ENCODE measurements at regions not wholly inside any gene's neighbourhood (a gene's known extent, or its start where the extent isn't known, plus 50 kb on each side); places are given as distances from the start of the nearest gene placed in this dataset.
A peak's percentile ranks its signal among the peaks of the same experiment; 100 is the strongest.
"Not testable (repeated sequence)": the region's sequence is repeated elsewhere in the genome, so short reads cannot be mapped to it uniquely, and the experiment has no call there.

DNA sequence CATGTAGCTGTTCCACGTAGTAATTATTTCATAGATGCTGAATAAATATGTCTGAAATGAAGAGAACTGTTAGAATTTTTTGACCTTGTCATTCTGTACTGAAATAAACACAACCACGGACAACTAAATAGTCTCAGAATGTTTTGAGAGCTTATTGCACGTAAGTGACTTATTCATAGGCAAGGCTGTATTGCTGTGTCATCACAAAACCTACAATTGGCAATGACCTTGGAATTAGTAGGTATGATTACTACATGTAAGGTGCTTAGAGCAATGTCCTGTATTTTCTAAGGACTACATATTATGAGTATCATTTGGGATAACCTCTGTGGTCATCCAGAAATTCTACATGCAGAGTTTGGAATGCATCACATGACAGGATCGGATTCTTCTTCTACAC is 237.2 kb upstream of the PUDP start:
- no peak for DNase-seq (ENCODE audit: low read depth)

DNA sequence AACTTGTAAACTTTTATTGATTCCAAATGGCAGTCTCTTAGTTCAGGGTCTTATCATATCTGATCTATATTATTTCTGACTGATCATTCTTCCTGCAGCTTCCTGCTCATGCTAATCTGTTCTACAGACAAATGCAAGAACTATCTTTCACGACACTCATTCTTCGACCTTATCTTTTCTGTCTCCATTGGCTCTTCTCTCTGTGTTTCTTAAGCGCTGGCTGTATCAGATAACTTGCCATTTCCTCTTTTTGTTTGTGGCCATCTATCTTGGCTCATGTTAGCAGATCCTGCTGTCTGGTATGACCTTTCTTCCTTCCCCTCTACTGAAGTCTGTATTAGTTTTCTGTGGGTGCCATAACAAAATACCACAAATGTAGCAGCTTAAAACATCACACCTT is 230.5 kb upstream of the PUDP start:
- DNase-seq (ENCODE audit: low read depth), result peak; percentile 40

DNA sequence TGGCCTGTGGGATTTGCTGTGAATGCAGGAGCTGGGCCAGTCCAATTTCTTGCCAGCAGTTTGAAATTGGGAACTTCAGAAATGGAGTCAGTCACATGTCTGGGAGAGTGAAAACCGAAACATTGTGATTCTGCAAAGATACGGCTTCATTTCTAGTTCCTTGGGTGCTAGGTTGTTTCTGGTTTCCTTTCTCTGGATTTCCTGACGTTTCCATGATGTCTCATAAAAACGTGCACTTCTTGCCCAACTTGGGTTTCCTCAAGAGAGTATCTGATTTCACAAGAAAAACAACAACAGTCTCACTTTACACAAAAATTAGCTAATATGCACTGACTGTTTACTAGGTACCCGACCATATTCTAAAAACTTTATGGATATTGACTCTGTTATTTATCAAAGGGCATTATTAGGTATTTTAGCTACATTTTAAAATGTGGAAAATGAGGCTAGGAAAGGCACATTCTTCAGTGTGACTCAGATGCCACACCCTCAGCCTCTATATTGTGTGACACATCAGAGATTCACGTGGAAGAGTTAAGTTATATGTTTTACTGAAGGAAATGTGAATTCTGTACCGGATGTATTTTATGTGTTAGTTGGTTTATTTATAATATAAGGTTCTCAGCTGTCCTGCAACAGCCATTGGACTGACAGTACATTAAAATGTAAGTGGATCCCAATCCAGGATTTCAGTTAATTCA is 225.0 kb upstream of the PUDP start:
- no peak for DNase-seq (ENCODE audit: low read depth)

DNA sequence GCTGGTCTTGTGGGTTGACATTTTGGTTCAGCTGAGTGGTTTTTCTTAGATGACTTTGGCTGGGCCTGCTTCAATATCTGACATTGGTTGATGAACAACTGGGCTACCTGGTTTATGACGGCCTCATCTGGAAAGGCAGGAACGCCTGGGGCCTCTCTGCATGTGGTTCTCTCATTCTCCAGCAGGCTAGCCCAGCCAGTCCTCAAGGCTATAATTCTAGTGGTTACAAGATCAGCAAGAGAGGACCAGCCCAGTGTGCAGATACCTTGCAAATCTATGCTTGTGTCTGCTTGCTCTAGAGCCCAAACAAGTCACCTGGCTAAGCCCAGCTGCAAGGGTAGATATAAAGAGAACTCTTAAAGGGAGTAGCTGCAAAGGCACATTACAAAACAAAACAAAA is 214.2 kb upstream of the PUDP start:
- DNase-seq (ENCODE audit: low read depth), result no peak

DNA sequence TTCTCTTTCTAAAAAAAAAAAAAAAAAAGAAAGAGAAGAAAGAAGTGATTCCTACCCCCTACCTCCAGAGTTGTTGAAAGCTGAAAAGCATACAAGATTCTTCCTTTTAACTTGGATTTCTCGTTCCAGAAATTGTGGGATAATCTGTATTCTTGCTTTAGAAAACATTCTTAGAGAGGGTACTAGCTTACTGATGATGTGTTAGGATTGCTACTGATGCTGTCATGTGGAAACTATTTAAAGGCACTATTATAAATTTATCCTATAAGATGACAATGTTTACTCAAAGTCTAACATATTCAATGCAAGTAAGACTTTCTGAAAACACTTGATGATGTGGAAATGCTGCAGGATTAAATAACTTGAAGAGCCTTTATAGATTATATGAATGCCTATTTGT is 204.0 kb upstream of the PUDP start:
- no peak for DNase-seq (ENCODE audit: low read depth)

DNA sequence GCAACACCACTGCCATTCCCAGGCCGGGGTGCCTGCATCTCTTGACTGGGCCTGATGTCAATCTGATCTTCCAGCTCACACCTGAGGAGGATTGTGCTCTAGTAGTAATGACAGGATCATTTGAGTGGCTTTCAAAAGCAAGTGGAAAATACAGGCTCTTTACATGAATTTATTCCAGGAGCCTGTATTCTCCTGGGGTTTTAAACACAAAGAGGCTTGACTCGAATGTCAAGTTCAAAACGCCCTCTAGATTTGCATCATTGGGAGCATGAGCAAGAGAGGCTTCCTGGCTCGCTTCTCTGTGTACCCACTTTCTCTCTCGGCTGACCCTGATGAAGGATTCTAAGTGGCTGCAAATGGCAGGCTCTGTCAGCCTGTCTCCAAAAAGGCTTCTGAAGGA is 199.5 kb upstream of the PUDP start:
- no peak for DNase-seq (ENCODE audit: low read depth)

DNA sequence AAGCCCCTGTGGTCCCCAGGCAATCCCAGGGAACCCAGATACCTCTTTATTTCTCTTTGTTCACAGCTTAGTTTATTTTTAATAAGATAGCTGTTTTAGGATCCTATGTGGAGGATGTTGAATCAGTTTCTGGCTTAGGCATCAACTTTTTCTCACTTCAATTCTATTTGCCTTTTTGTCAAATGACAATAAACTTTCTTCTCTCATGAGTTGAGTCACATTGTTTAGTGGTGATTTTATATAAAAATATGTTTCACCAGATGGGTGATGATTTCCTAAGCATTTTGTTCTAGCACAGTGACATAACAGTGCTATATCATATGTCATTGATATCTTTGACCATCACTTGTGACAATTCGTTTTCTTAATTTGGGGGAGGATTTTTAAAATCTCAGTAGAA is 198.1 kb upstream of the PUDP start:
- DNase-seq (ENCODE audit: low read depth), result no peak

DNA sequence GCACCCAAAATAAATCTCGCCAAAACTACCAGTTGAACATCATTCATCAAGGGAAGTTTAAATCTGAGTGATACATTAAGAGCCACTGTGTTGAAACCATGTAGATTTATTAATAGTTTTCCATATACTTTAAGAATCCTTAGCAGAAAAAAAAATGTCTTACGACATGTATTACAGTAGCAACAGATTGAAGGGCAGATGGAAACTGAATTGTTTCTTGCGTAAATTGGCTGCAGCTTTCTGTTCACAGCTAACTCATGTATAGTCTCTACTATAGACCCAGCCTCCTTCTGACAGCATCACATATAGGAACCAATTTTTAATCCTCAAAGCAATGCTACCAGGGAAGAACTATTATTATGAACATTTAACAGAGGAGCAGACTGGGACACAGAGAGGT is 195.2 kb upstream of the PUDP start:
- no peak for DNase-seq (ENCODE audit: low read depth)

DNA sequence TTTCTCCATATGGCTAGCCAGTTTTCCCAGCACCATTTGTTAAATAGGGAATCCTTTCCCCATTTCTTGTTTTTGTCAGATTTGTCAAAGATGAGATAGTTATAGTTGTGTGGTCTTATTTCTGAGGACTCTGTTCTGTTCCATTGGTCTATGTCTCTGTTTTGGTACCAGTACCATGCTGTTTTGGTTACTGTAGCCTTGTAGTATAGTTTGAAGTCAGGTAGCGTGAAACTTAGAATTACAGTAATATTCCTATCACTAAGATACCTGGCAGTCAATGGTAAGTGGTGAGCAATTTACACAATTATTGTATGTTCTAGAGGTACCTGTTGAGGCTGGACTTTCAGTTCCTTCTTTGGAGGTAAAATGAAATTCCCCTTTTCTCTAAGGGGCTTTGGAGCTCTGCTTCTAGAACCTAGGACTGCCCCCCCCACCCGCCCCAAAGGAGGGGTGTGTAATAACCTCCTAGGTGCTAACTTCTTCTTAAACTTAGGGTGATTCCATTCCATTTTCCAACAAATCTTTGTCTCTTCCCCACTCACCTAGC is 187.9 kb upstream of the PUDP start:
- DNase-seq (ENCODE audit: low read depth), result not testable (repeated sequence)

DNA sequence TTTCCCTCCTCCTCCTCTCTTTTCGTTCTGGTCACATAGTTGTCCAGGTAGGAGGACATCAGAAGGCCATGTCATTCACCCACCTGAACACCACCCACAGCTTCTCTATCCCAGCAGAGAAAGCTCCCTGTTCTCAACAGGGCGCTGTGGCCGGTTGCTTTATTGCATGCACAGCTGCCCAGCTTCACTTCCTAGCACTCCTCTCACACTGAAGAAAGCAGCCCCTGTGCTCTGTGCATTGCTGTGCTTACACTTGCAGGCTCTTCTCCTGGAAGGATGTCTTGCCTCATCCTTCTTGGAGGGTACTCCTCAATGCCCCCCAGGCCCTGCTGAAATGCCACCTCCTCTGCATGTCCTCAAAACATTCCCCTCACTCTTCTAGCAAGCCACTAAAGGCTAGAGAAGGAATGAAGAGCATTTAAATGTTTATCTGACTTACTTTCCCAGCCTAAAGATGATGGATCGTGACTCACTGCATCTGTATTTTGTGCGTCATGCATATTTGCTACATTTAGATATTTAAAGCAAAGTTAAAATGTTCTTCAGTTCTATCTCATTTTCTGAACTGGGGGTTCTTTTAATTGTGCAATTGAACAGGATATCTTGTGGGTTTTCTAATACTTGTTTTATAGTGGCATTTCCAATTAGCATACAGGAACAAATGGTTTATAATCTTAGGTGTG is 186.4 kb upstream of the PUDP start:
- DNase-seq (ENCODE audit: low read depth), result no peak

DNA sequence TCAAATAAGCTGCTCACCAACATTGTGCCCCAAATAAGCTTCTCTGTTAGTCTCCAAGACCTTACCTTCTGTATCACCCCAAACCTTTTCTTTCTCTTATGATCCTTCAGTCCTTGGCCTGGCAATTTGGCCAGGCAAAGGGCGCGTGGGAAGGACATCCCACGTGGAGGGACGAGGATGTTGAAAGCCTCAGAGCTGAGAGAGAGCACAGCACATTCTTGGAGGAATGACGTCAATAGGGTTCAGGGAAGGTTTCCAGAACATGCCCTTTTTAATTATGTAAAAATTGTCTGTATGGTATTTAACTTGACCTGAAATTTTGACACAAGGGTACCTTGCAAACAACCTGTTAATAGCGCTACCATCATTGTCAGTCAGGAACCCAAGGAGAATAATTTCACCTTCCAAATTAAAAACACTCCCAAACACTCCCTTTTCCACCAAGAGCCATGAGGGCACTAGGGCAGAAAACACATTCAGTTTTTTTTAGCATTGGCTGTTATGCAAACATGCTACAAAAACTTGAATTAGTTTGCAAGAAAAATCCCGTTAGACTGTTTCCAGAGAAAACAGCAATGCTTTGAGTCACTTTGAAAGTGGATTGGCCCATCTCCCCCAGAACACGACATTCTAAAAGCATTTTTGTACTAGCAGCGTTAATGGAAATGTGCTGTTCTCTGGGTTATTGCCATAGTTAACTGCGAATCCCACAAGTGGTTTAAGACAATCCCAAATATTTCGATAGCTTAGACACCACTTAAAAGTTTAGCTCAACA is 183.2 kb upstream of the PUDP start:
- DNase-seq (ENCODE audit: low read depth), result no peak

DNA sequence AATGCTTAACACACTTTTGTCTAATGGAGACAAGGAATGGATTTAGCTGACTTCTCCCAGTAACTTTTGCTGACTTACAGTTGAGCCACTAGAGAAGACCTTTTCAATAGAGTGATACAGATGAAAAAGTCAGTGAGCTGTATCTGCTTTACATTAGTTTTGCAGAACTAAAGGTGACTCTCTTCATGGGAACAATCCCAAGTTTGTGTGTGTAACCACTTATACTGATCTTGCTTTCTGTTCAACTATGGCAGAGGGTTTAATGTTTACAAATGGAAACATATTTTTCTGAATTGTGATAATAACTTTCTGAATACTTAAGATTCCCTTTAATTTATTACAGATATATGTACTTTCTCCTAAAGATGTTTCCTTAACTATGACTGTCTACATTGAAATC is 182.6 kb upstream of the PUDP start:
- no peak for DNase-seq (ENCODE audit: low read depth)

DNA sequence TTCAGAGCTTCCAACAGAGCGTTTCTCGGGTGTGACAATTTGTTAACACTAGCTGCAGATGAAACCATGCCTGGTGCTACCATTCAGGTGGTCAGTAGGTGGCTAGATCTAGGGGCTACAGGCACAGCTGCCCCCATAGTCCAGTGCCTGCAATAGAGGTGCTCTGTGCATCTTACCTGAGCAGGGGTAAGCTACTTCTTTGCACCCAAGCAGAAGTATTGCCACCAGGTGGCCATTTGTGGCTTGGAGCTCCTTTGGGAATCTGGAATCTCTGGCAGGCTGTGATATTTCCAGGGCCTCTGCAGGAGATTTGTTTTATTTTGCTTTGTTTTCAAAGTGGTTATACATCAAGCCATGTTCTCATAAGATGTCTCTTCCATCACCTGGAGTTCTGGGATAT is 170.7 kb upstream of the PUDP start:
- DNase-seq (ENCODE audit: low read depth), result no peak

DNA sequence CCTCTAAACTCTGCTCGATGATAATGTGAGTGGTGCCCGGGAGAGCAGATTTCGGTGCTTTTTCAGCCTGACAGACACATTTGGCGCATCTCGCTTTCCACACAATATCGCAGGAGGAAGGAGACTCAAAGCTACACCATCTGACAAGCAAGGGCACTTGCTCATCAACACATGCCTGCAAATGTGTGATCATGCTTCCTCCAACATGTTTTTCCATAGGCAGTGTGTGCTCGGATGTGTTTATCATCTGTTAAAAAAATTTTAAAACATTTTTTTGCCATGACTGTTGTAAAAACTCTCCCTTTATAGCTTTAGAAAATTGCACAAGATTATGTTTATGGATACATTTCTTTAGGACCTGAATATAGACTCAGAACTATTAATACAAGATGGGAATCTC is 170.3 kb upstream of the PUDP start:
- DNase-seq (ENCODE audit: low read depth), result no peak

DNA sequence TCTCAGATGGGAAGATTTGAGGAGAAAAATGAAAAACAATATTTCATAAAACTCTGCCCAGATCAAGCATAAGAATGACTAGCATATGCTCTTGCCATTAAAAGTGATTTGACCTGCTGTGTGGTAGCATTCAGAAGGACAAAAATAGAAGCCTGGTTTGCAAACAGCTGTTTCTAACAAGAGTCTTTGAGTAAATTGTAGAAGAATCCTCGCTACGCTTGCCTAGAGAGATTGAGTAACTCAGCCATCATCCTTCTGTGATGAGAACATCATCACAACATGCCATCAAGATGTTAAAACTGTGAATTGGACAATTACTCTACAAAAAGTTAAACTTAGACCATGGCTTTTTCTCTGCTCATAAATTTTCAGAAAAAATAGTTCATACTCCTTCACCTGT is 168.9 kb upstream of the PUDP start:
- DNase-seq (ENCODE audit: low read depth), result no peak

DNA sequence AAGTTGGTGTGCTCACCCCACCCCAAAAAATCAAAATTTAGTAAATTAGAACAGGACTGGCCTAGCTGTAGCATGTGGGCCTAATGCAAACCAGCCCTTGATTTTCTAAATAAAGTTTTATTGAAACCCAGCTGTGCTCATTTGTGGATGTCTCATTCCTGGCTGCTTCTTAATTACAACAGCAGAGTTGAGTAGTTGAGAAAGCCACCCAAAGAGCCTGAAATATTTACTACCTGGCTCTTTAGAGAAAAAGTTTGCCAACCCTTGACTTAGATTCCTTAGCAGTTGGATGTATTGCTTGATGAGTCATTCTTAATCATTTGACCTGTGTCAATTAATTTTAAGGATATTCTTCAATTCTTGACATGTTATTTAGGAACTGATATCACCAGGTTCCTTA is 168.3 kb upstream of the PUDP start:
- DNase-seq (ENCODE audit: low read depth), result no peak

DNA sequence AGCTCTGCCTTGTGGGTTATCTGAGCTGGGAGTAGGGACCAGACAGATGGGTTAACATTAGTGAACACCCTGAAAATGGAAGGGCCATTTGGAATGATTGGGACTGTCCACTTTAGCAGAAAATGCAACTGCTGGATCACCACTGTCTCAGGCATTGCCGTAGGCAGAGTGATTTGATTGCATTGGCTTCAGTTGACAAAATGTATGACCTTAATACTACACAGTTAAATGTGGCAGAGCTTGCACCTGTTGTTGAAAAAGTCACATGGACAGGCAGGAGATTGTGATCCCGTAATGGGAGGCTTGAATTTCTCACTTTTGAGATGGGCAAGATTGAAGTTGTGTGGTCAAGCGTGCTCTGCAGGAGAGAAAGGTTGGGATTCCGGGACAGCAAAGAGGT is 166.5 kb upstream of the PUDP start:
- no peak for DNase-seq (ENCODE audit: low read depth)

DNA sequence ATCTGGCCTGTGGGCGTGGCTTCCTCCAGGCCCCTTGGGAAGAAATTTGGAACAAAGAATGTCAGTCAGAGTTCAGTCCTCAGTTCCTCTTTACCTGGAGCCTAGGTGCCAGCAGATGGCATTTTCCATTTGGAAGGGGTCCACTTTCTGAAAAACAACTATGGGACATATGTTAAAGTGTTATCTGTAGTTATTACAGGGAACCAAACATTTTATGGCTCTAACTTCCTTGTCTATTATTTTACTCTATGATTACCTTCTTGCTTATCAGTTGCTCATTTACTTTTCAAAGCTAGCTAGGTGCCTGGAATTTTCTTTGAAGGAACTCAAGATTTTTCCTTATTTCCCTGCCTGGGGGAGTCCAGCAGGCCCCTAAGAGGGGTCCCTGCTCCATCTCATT is 159.8 kb upstream of the PUDP start:
- no peak for DNase-seq (ENCODE audit: low read depth)

DNA sequence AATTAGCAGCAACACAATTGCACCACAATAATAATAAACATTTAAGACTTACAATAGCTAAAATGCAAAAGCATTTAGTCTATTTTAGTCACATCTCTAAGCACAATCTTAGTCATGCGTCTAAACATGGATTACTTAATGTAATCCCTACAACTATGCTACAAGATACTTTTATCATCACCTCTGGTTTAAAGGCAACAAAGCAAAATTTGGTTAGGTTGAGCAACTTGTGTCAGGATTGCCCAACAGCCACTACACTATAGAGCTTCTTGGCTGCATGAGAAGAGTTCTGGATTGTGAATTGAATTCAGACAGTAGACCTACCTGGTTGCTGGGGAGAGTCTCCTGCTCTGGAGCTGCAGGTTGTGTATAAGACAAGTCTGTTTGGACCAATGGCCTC is 146.5 kb upstream of the PUDP start:
- DNase-seq (ENCODE audit: low read depth), result no peak

DNA sequence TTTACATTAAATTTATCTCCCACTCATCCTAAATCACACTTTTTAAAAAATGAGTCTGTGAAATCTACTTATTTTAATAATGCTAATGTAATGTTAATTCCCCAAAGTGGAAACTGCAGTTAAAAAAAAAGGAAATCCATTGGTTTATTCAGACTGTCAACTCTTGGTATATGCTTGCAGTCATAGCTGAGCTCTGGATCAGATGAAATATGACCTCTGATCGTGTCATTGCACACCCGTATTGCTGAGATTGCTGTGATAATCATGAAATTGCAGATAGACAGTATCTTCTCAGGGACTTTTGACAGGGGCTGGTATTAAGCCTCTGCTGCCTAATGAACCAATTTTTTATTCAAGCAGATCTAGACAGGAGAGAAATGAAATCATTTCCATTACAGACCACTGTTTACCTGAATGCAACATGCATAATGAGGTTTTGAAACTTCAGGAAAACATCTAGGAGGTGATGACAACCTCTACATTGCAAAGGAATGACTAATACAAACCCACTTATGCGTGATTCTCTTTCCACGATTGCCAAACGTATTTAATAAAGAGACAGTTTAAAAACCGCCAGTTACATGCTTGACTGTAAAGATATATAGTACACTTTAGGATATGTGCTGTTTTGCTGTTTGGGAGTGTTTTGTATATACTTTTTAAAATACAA is 138.3 kb upstream of the PUDP start:
- no peak for DNase-seq (ENCODE audit: low read depth)

DNA sequence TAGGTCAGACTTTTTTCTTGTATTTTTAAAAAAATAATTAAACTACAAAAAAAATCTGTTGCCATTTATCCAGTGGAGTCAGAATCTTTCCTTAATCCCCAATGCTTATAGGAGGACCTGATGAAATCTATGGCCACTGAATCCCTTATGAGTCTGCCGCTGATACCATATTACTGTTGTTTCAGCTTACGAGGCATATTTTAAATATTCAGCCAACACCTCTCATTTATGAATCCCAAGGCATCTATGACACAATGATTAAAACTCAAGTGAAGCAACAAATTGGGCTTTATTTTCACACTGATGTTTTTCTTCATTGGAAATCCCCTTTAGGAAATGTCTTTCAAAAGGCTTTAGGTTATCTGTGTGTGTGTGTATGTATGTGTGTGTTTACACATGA is 137.8 kb upstream of the PUDP start:
- no peak for DNase-seq (ENCODE audit: low read depth)

DNA sequence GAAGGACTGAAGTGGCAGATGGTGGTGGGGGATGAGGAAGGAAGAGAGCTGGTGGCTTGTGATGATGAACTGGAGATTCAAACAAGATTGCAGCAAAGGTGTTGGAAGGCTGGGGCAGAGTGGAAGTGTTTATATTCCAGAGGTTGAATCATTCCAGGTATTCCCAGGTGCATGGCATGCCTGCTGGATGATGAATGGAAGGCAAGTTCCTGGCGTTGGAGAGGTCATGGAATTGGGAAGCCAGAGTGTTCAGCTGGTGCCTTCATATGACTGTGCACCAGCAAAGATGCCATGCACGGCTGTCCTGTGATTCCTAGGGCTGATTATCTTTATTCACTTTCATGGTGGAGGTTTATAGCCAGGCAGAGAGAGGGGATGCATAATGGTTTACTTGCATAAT is 135.8 kb upstream of the PUDP start:
- no peak for DNase-seq (ENCODE audit: low read depth)

DNA sequence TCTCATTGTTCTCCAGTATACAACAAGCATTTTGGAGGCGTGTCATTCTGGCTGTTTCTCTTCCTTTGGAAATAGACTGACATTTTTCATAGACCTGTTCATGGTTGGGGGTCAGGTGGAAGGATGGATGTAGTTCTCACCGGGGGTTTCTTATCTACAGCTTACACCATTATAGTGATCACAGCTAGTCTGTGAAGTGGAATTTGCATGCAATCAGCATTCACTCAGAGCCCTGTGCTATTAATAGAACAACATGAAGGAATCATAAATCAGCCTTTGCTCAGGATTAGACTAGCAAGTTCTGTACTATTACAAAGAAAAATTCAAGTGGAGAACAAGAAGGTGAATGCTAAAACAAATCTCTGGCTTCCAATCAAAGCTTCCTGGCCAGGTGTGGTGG is 132.6 kb upstream of the PUDP start:
- no peak for DNase-seq (ENCODE audit: low read depth)
